ENCODE measurements at regions not wholly inside any gene's neighbourhood (a gene's known extent, or its start where the extent isn't known, plus 50 kb on each side); places are given as distances from the start of the nearest gene placed in this dataset.

DNA sequence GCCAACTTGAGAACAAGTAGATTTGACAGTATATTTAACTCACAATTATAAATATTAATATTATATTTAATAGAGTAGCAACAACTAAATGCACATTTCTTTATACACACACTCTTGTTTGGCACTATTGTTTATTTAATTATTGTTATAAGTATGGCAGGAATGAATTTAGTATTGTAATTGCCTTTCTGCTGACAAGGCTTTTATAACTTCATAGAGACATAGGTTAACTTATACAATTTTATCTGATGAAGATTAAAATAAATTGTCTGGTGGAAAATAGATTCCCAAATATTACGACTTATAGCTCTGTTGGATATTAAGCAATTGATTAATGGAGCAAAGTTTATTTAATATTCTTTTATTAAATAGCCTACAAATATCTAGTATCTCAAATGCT lies 347.9 kb upstream of the CDH19 start:
- POLR2A ChIA-PET: no interaction called here
- Mint-ChIP-seq H3K9me3 (peaks cover 4% of the 10 kb centered on the region), H3K4me1 (no peaks in the 10 kb centered on the region), H3K27me3 (no peaks in the 10 kb centered on the region), H3K36me3 (ENCODE audit: low read depth) (no peaks in the 10 kb centered on the region), H3K27ac (no peak overlapping the region), H3K4me3 (no peak overlapping the region)
- DNase-seq (no peak), ATAC-seq (ENCODE audit: low read depth) (no peak)
- TF ChIP-seq, protein P1, sequence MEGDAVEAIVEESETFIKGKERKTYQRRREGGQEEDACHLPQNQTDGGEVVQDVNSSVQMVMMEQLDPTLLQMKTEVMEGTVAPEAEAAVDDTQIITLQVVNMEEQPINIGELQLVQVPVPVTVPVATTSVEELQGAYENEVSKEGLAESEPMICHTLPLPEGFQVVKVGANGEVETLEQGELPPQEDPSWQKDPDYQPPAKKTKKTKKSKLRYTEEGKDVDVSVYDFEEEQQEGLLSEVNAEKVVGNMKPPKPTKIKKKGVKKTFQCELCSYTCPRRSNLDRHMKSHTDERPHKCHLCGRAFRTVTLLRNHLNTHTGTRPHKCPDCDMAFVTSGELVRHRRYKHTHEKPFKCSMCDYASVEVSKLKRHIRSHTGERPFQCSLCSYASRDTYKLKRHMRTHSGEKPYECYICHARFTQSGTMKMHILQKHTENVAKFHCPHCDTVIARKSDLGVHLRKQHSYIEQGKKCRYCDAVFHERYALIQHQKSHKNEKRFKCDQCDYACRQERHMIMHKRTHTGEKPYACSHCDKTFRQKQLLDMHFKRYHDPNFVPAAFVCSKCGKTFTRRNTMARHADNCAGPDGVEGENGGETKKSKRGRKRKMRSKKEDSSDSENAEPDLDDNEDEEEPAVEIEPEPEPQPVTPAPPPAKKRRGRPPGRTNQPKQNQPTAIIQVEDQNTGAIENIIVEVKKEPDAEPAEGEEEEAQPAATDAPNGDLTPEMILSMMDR (IDR thresholded peaks at IDR 0.05): no peak
- intact Hi-C loops (cut with micrococcal nuclease): no loop called here
- CTCF ChIA-PET: no interaction called here

DNA sequence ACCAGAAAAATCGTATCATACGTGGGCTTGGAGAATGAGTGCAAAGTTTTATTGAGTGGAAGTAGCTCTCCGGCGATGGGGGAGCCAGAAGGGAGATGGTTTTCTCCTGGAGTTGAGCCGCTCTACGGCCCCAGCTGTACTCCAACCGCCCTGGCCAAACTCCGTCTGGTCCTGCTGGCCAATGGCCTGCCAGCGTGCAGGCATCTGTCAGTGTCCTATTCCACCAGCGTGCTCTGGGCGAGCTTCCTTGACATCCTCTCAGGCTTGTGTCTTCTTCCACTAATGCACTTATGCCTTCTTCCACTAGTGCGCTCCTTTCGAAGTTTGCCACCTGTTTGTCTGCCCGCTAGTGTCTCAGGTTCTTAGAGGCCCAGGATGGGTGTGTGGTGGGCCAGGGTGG lies 345.5 kb upstream of the CDH19 start:
- ATAC-seq (ENCODE audit: low read depth): no peak
- Mint-ChIP-seq H3K9me3 (peaks cover 4% of the 10 kb centered on the region), H3K27me3 (no peaks in the 10 kb centered on the region), H3K36me3 (ENCODE audit: low read depth) (no peaks in the 10 kb centered on the region), H3K27ac (no peak overlapping the region), H3K4me1 (no peaks in the 10 kb centered on the region), H3K4me3 (no peak overlapping the region)
- DNase-seq: no peak
- TF ChIP-seq, protein P1 (IDR thresholded peaks at IDR 0.05): no peak
- ChIA-PET POLR2A (no interaction called here), CTCF (no interaction called here)
- intact Hi-C loops (cut with micrococcal nuclease): no loop called here

GRCh38 chr18:66937546-66937945 lies 333.7 kb upstream of the CDH19 start:
- ChIA-PET CTCF (no interaction called here), POLR2A (no interaction called here)
- DNase-seq (no peak), ATAC-seq (ENCODE audit: low read depth) (no peak)
- no peaks in the 10 kb centered on the region for H3K36me3 Mint-ChIP-seq (ENCODE audit: low read depth)
- intact Hi-C loops (cut with micrococcal nuclease): no loop called here
- no peak overlapping the region for H3K27ac Mint-ChIP-seq
- H3K27me3 Mint-ChIP-seq: no peaks in the 10 kb centered on the region
- H3K9me3 Mint-ChIP-seq: peaks cover 7% of the 10 kb centered on the region
- no peak overlapping the region for H3K4me3 Mint-ChIP-seq
- TF ChIP-seq, protein P1 (IDR thresholded peaks at IDR 0.05): no peak
- no peaks in the 10 kb centered on the region for H3K4me1 Mint-ChIP-seq

GRCh38 chr18:66931010-66931409 lies 327.1 kb upstream of the CDH19 start:
- ATAC-seq (ENCODE audit: low read depth) (no peak), DNase-seq (no peak)
- ChIA-PET CTCF (no interaction called here), POLR2A (no interaction called here)
- no peak overlapping the region for H3K27ac Mint-ChIP-seq
- H3K36me3 Mint-ChIP-seq (ENCODE audit: low read depth): no peaks in the 10 kb centered on the region
- TF ChIP-seq, protein P1 (IDR thresholded peaks at IDR 0.05): no peak
- H3K9me3 Mint-ChIP-seq: no peaks in the 10 kb centered on the region
- no peaks in the 10 kb centered on the region for H3K4me1 Mint-ChIP-seq
- H3K27me3 Mint-ChIP-seq: no peaks in the 10 kb centered on the region
- intact Hi-C loops (cut with micrococcal nuclease): no loop called here
- H3K4me3 Mint-ChIP-seq: no peak overlapping the region

GRCh38 chr18:66916834-66917233 lies 312.9 kb upstream of the CDH19 start:
- ATAC-seq (ENCODE audit: low read depth) (no peak), DNase-seq (no peak)
- no peaks in the 10 kb centered on the region for H3K9me3 Mint-ChIP-seq
- no peak overlapping the region for H3K27ac Mint-ChIP-seq
- intact Hi-C loops (cut with micrococcal nuclease): no loop called here
- H3K27me3 Mint-ChIP-seq: no peaks in the 10 kb centered on the region
- H3K4me3 Mint-ChIP-seq: no peak overlapping the region
- TF ChIP-seq, protein P1 (IDR thresholded peaks at IDR 0.05): no peak
- CTCF ChIA-PET: no interaction called here
- POLR2A ChIA-PET: no interaction called here
- no peaks in the 10 kb centered on the region for H3K36me3 Mint-ChIP-seq (ENCODE audit: low read depth)
- no peaks in the 10 kb centered on the region for H3K4me1 Mint-ChIP-seq

All from activated B cell treated with CpG ODN at 0.5 μM for 24 hours (primary cell).